ENCODE measurements at regions not wholly inside any gene's neighbourhood (a gene's known extent, or its start where the extent isn't known, plus 50 kb on each side); places are given as distances from the start of the nearest gene placed in this dataset.

DNA sequence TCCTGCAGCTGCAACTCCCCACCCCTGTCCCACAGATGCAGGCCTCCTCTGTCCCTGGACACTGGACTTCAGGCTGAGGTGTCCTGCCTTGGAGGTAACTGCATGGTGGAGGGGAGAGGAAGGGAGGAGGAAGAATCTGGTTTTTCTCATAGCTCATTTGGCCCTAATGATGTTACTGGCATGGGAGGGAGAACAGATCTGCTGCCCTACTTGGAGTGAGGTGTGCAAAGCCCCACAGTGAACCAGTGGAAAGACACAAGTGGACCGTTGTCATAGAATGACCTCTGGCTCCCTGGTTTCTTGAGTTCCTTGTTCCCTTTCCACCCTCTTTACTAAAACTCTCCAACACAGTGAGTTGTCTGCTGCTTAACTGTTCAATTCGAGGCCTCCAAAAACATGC lies 215.9 kb downstream of the BARX2 start:
- no peak for DNase-seq

DNA sequence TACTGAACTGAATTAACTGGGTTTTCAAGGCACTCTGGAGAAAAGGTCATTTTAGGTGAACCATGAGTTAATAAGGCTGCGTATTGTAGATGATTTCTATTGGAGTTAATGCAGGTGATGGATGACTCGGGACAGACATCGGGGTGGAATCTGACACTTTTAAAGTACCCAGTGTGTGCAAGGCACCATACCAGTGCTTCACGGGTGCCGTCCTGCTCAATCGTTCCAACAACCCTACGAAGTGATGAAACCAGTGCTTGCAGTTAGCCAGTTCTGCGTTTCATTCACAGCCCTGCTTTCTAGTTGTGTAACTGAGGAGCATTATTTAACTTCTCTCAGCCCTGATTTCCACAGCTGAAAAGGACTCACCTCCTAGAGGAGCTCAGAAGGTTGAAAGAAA lies 216.5 kb downstream of the BARX2 start:
- no peak for DNase-seq

GRCh38 chr11:129593098-129593497 lies 217.4 kb downstream of the BARX2 start:
- no peak for DNase-seq

DNA sequence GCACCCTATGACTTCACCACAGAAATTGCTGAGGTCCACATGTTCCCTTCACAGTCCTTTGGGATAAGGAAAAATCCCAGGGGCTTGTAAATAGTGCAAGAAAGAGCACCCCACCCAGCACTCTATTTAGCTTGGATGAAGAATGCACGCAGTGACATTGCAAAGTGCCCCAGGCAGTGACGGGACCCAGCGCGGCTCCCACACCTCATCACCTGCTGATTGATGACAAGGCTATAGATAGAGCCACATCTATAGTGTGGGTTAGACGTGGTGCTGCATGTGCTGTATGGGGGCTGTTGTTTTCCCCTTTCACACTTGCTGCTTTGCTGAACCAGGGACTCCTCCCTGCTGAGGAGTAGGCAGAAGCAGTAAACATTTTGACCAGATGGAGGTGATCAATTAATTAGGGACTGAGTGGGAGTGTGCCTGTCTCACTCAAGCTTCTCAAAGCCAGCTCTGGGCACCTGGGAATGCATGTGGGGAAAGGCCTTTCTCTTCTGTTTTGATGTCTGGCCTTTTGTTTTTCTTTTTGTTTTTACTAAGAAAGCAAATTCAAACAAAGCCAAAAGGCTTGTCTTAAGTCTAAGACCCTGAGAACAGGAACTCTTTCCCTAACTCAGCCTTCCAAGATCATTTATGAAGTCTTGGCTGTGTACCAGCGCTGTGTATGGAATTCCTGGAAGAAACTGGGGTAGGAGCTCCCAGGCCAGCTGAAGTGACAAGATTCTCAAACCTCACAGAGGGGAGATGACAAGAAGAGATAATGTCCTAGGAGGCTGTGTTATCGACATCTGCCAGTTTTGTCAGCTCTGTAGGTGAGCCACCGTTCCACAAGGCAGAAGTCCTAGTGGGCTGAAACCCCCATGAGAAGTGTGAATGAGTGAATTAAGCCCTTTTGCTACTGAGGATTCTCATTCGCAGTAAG lies 219.7 kb downstream of the BARX2 start:
- no peak for DNase-seq

DNA sequence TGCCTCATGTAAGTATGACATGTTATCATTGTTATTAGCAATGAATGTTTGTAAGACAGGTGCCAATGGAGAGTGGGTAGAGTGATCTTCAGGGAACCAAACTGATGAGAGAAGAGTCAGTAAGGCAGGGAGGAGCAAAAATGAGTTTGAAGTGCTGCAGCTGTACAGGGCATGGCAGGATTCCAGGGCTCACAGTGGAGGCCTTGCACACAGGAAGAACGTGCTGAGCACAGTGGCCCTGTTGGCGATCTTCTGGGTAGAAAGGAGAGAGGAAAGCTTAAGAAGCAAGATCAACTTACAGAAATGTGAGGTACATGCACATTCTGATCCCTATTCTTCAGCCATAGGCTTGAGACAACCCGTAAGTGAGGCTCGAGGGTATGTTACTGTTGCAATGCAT lies 219.3 kb upstream of the TMEM45B start:
- no peak for DNase-seq

- DNase-seq = no peak
Measured at GRCh38 chr11:129598378-129598777, 217.3 kb upstream of the TMEM45B start.

DNA sequence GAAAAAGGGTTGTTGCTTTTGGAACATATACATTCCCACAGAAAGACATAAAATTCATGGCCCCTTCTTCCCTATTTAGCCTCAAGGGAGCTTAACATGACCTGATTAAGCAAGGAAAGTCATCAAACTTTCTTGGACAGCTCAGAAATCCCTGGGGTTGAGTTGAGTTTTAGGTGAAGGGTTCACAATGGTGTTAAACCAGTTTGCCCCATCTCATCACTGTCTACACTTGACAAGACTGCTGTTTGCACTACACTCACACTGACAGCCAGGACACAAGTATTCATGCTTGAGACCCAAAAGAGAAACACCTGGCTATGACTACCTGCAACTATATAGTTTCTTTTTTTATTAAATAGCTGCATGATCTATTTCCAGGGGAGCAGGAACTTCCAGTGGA lies 209.8 kb upstream of the TMEM45B start:
- no peak for DNase-seq

GRCh38 chr11:129608711-129609110 lies 206.9 kb upstream of the TMEM45B start:
- DNase-seq = no peak

GRCh38 chr11:129610125-129610524 lies 205.5 kb upstream of the TMEM45B start:
- DNase-seq = no peak

GRCh38 chr11:129610545-129610944 lies 205.1 kb upstream of the TMEM45B start:
- DNase-seq = no peak

GRCh38 chr11:129611661-129612446 lies 203.8 kb upstream of the TMEM45B start:
- no peak for DNase-seq

DNA sequence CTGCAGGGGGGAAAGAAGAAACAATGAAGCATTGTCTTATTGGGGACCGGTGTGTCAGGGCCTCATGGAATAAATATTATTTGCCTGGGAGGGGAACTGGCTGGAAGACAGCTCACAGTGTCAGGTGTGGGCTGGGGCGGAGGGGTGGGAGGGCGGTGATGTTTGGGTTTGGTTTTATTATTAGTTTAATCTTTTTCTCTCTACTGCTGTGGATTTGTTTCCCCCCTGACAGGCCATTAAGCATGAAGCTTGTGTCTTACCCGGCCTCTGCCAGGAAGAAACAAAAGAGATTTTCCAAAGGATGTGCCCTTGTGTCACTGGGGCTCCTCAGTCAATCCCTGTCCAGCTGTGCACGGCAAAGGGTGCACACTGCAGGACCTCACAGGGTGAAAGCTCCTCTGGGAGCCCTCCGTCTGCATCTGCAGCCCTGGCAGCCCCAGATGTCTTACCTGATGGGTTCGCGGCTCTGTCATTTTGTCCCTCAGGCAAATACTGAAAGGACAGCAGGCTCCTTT lies 203.1 kb upstream of the TMEM45B start:
- DNase-seq = no peak

DNA sequence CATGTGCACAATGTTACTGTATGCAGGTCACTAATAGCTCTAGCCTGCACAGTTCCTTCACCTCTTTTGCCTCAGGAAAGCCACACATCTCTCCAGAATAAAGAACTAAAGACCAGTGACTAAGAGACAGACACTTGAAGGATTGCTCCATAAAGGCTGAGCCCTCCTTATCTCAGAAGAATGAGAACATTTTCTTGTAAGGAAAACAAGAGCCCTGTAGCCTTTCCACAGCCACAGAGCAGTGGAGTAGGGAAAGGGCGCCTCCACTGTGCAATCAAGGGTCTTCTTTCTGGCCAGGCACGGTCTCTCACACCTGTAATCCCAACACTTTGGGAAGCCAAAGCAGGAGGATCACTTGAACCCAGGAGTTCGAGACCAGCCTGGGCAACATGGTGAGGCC lies 202.6 kb upstream of the TMEM45B start:
- DNase-seq = no peak

DNA sequence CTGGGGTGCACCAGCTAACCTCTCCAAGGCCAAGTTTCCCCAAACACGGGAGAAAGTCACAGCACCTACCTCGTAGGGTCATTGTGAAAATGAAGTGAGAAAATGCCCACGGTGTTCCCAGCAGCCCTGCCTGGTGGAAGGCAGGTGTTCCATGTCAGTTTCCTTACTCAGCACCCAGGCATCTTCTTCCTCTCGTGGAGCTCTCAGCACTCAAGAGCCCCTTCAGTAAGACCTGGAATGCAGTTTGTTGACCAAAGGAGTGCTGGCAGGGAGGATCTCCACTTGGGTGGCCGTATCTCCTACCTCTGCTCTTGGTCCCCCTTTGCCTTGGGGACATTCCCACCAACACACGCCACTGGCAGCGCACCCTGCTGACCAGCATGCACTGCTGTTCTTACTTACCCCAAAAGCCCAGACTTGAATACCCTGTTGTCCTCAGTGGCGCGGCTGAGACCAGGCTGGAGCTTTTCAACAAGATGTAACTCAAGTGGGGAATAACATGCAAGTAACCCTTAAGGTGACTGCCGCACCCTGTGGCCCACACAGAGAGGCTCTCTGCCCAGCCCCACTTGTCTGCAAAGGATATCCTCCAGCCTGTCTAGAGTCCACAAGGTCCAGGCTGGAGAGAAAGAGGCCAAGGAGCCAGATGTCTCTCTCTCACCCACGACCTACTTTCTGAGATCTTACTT lies 201.2 kb upstream of the TMEM45B start:
- no peak for DNase-seq

DNA sequence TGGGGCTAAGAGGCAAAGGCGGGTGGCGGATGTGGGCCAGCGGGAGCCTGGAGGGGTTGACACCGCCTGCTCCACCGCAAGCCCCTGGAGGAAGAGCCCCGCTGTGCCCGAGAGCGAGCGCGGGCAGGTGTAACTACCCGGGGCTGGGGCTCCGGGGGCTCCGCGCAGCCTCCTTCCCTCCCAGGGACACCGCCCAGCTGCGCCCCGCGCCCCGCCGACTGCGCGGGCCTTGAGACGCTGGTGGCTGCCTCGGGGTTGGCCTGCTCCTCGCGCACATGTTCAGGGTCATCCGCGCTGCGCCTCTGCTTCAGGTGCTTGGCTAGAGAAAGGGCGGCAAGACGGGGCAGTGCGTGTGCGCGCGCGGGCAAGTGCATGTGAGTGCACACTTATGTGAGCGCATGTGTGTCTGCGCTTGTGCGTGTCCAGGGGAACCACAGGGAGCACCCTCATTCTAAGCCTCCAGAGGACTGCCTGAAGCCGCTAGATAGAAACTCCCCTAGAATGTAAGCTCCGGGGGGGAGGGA lies 197.5 kb upstream of the TMEM45B start:
- no peak for DNase-seq

DNA sequence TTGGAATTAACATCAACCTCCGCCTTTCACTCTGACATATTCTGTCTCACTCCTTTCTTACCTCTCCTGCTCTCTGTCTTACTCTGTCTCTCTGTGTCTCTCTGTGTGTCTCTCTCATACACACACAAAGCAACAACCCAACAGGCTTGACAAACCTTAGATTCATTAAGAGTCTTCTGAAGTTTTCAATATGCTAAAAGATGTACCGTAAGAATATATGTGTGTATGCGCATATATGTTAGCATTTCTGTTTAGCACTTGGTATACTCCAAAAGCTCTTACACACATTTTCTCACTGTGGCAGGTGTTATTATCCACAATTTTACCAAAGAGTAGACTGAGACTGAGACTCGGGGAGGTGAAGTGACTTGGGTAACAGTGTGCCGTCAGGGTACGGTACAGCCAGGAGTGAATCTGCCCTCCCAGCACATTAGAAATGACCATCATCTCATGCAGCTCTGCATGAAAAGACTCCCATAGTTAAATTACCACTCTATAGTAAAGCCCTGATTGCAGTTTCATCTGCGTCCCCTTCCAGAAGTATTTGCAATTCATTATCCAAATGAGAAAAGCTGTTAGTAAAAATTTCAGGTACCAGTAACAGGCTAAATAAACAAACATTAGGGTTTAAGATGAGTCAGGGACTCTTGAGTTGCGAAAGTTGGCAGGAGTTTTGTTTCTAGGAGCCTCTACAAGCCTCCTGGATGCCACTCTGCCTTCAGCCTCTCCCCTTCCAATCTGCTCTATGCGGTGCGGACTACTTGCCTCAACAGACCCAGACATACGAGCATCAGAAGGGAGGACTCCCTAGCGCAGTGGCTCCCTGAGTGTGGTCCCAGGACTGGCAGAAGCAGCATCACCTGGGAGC lies 195.2 kb upstream of the TMEM45B start:
- no peak for DNase-seq

DNA sequence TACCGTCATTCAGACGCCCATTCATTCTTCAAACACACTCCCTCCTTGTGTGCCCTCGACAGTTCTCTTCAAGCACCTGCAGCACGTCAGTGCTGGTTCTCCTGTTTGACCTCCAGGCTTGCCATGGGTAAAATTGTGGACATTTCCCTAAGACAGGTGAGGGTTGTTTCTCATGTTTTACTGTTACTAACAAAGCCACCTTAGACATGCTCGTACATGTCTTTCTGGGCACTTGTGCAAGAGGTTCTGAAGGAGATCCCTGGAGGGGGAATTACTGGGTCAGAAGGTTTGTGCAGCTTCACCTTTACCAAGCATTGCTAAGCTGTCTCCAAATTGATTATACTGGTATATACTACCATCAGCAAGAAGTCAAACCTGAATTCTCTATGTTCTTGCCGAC lies 189.7 kb upstream of the TMEM45B start:
- DNase-seq = no peak

DNA sequence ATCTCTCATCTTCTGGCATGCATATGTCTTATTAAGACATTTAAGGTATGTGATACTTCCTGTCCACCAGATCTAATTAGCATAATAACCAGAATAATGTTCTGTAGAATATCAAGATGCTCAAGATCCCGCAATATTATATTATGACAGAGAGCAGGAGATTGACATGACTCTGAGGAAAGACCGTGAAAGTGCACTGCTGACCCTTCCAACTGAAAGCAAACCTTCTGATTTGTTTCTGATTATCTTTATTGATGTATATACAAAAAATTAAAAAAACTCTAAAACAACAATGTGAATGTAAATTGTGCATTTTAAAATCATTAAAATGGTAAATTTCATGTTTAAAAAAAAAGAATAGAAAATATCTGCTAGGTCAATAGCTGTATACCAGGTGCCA lies 184.4 kb upstream of the TMEM45B start:
- no peak for DNase-seq

GRCh38 chr11:129636926-129637325 lies 178.7 kb upstream of the TMEM45B start:
- DNase-seq = no peak

DNA sequence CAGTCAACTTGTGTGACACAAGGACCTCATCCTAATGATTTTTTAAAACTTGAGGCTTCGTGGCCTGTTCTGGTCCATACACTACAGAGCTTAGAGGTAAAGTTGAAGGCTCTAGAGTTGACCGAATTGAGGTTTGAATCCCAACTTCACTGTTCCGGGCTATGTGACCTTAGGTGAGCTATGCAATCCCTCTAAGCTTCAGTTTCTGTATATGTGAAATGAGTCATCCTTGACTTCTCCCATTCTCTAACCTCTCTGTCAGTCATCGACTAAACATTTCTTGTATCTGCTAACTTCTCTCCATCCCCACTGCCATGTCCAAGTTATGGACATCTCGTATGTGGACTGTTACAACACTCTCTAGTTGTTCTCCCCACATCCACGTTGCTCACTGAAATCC lies 178.2 kb upstream of the TMEM45B start:
- DNase-seq = no peak

GRCh38 chr11:129637983-129638776 lies 177.5 kb upstream of the TMEM45B start:
- no peak for DNase-seq
